ENCODE measurements at regions not wholly inside any gene's neighbourhood (a gene's known extent, or its start where the extent isn't known, plus 50 kb on each side); places are given as distances from the start of the nearest gene placed in this dataset.
"Not testable (repeated sequence)": the region's sequence is repeated elsewhere in the genome, so short reads cannot be mapped to it uniquely, and the experiment has no call there.

GRCh38 chr7:69105092-69105491 lies 493.2 kb upstream of the AUTS2 start:
- intact Hi-C loops (cut with DNase I) = no loop called here
- no peak for ATAC-seq (ENCODE audit: poor library complexity)

GRCh38 chr7:69105981-69106380 lies 492.3 kb upstream of the AUTS2 start:
- intact Hi-C loops (cut with DNase I) = no loop called here
- ATAC-seq (ENCODE audit: poor library complexity) = no peak
- DNase-seq = no peak

More at GRCh38 chr7:69105092-69105491, 493.2 kb upstream of the AUTS2 start:
- no peak for DNase-seq

GRCh38 chr7:69106449-69106848 lies 491.8 kb upstream of the AUTS2 start:
- ATAC-seq (ENCODE audit: poor library complexity); DNase-seq; intact Hi-C loops (cut with DNase I): not testable (repeated sequence)

GRCh38 chr7:69106946-69107345 lies 491.3 kb upstream of the AUTS2 start:
- DNase-seq; intact Hi-C loops (cut with DNase I); ATAC-seq (ENCODE audit: poor library complexity): not testable (repeated sequence)

- intact Hi-C loops (cut with DNase I) = no loop called here
- ATAC-seq (ENCODE audit: poor library complexity) (no peak), DNase-seq (no peak)
These were observed 490.2 kb upstream of the AUTS2 start for GRCh38 chr7:69108097-69108496.

GRCh38 chr7:69109246-69109645 lies 489.0 kb upstream of the AUTS2 start:
- ATAC-seq (ENCODE audit: poor library complexity) (no peak), DNase-seq (no peak)
- intact Hi-C loops (cut with DNase I) = no loop called here

DNA sequence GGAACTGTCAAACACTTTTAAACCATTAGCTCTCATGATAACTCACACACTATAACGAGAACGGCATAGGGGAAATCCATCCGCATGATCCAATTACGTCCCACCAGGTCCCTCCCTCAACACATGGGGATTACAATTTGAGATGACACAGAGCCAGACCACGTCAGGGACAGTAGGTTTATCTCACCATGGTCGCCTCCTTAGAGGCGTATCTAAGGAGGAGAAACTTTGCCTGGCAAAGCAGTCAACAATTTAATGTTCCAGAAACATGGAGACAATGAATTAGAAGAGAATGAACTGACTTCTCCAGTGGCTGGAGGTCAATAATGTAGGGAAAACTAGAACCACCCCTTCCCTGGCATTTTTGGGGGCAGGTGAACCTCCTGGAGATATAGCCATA lies 488.4 kb upstream of the AUTS2 start:
- DNase-seq = no peak
- intact Hi-C loops (cut with DNase I) = no loop called here
- no peak for ATAC-seq (ENCODE audit: poor library complexity)

- no peak for DNase-seq
- intact Hi-C loops (cut with DNase I) = no loop called here
- ATAC-seq (ENCODE audit: poor library complexity) = no peak
These were observed 487.7 kb upstream of the AUTS2 start for GRCh38 chr7:69110450-69111050.

- intact Hi-C loops (cut with DNase I) = no loop called here
- DNase-seq = no peak
- no peak for ATAC-seq (ENCODE audit: poor library complexity)
These were observed 483.9 kb upstream of the AUTS2 start for GRCh38 chr7:69114374-69114773.

DNA sequence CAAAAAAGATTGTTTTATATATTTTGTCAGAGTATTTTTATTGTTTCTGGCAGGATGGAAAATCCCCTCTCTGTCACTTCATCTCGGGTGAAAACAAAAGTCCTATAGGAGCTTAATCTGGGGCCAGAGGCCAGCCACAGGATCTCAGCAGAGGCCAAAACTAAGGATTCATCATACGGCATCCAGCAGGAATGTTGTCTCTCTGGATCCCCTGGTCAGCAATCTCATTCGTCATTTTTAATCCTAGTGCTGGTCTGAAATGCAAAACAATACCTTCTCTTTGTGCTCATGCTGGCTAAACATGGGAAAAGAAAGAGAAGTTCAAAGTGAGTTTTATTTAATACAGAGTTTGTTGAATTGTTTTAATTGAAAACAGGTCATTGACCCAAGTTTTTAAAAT lies 482.5 kb upstream of the AUTS2 start:
- intact Hi-C loops (cut with DNase I) = no loop called here
- no peak for ATAC-seq (ENCODE audit: poor library complexity)
- DNase-seq = no peak

DNA sequence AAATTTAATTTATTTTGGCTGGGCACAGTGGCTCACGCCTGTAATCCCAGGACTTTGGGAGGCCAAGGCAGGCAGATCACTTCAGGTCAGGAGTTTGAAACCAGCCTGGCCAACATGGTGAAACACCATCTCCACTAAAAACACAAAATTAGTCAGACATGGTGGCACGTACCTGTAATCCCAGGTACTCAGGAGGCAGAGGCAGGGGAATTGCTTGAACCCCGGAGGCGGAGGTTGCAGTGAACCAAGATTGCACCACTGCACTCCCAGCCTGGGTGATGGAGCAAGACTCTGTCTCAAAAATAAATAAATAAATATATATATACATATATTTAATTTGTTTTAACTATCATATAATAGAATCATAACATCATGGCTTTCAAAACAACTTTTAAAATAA lies 482.1 kb upstream of the AUTS2 start:
- DNase-seq; ATAC-seq (ENCODE audit: poor library complexity); intact Hi-C loops (cut with DNase I): not testable (repeated sequence)

DNA sequence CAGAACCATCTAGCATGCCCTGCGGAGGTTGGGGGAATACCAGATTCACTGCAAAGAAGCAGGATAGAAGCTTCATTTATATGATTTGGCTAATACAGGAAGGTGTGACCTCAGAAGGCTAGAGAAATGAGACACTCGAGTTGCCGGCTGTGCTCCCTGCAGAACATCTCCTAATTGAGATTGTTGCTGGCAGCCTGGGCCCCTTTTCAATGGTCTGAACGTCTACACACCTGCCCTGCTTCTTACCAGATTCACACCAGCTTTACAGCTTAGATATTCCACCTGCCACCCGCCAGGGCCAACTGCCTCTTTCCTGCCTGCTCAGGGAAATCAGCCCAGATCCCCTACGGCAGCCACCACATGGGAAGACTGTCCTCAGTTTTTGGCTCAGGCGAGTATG lies 475.3 kb upstream of the AUTS2 start:
- ATAC-seq (ENCODE audit: poor library complexity) = no peak
- intact Hi-C loops (cut with DNase I) = no loop called here

GRCh38 chr7:69126896-69127479 lies 471.3 kb upstream of the AUTS2 start:
- intact Hi-C loops (cut with DNase I) = no loop called here
- no peak for DNase-seq
- no peak for ATAC-seq (ENCODE audit: poor library complexity)

More for the DNA sequence above, 475.3 kb upstream of the AUTS2 start:
- DNase-seq = no peak

- intact Hi-C loops (cut with DNase I) = no loop called here
- DNase-seq (no peak), ATAC-seq (ENCODE audit: poor library complexity) (no peak)
These were observed 468.8 kb upstream of the AUTS2 start for GRCh38 chr7:69129524-69129923.

- intact Hi-C loops (cut with DNase I) = no loop called here
- ATAC-seq (ENCODE audit: poor library complexity) (no peak), DNase-seq (no peak)
These were observed 468.3 kb upstream of the AUTS2 start for GRCh38 chr7:69129951-69130350.

DNA sequence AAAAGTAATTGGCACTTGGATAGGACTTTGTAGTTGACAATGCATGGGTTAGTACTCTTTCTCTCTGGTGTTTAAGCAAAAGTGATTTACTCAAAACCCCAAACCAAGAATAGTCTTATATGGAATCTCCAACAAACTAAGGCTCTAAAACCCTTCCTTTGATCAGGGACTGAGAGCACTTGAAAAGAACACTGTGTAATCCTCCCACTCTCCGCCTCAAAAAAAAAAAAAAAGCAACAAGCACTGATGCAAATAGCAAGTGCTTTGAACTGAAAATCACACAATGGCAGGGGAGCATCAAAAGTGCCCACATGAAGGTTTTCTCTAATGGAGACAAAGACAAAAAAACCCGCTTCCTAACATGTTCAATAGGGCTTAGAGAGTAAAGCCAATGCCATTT lies 467.9 kb upstream of the AUTS2 start:
- intact Hi-C loops (cut with DNase I) = no loop called here
- ATAC-seq (ENCODE audit: poor library complexity) (no peak), DNase-seq (no peak)

DNA sequence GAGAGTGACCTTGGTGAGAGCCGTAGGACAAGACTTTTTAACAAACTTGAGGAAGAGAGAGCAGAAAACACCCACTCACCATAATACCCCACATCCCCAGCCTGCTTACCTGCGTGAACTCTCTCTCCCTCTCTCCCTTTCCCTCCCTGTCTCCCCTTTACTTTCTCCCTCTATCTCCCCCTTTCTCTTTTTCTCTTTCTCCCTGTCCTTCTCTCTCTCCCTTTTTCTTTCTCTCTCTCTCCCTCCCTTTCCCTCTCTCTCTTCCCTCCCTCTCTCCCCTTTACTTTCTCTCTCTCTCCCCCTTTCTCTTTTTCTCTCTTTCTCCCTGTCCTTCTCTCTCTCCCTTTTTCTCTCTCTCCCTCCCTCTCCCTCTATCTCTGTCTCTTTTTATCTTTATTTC lies 464.0 kb upstream of the AUTS2 start:
- DNase-seq (no peak), ATAC-seq (ENCODE audit: poor library complexity) (no peak)
- intact Hi-C loops (cut with DNase I) = no loop called here

- ATAC-seq (ENCODE audit: poor library complexity) = no peak
- intact Hi-C loops (cut with DNase I) = no loop called here
- no peak for DNase-seq
These were observed 450.6 kb upstream of the AUTS2 start for GRCh38 chr7:69147631-69148030.

GRCh38 chr7:69149804-69150782 lies 448.2 kb upstream of the AUTS2 start:
- no peak for ATAC-seq (ENCODE audit: poor library complexity)
- no peak for DNase-seq
- intact Hi-C loops (cut with DNase I) = no loop called here

GRCh38 chr7:69162326-69162725 lies 435.9 kb upstream of the AUTS2 start:
- DNase-seq = no peak
- intact Hi-C loops (cut with DNase I) = no loop called here
- ATAC-seq (ENCODE audit: poor library complexity) = no peak

Data from Right ventricle myocardium superior (tissue), 1 donor.